OCI-LY7 (cell line): ENCODE measurements at regions not wholly inside any gene's neighbourhood (a gene's known extent, or its start where the extent isn't known, plus 50 kb on each side); places are given as distances from the start of the nearest gene placed in this dataset.
"Not testable (repeated sequence)": the region's sequence is repeated elsewhere in the genome, so short reads cannot be mapped to it uniquely, and the experiment has no call there.

Source experiments
- BruUV-seq: library from RNA; stranded (reverse); fragments of 400-500 nt; replicated peaks from 2 replicates; lab custom pipeline; 2021; lab: Mats Ljungman, UMichigan
- CTCF ChIA-PET: fragments of 300-600 bp; sonication (Branson Sonifier 250); formaldehyde crosslinking; loops from one replicate; lab custom pipeline; 2022; ENCODE audit warnings: antibody characterized with exemption; ENCODE audit not compliant: unreplicated experiment; lab: Charles Lee
- POLR2A ChIA-PET: fragments of 300-600 bp; sonication (Branson Sonifier 250); formaldehyde crosslinking; loops from one replicate; lab custom pipeline; 2022; ENCODE audit warnings: antibody characterized with exemption; lab: Charles Lee
- DNase-seq: peaks from one replicate; pipeline ENCODE4 v3.0.0-alpha.2; 2015; ENCODE audit warnings: low spot score
- H2AFZ ChIP-seq: fragments of 200-600 bp; sonication (generic), shearing (Covaris generic); 2 replicates; pipeline ENCODE4 v1.6.1; 2014; ENCODE audit warnings: mild to moderate bottlenecking, antibody characterized with exemption, low read length, moderate library complexity
- H3K27ac ChIP-seq: fragments of 200-600 bp; sonication (generic); 2 replicates; pipeline ENCODE4 v1.5.1; 2014; ENCODE audit warnings: mixed run types, low read depth, mild to moderate bottlenecking, moderate library complexity, low read length, inconsistent platforms; ENCODE audit not compliant: poor library complexity, severe bottlenecking
- H3K36me3 ChIP-seq: fragments of 200-600 bp; sonication (generic); 2 replicates; pipeline ENCODE4 v1.6.1; 2014; ENCODE audit warnings: mild to moderate bottlenecking, antibody characterized with exemption, low read length, moderate library complexity, mixed read lengths; ENCODE audit not compliant: insufficient read depth
- H3K4me1 ChIP-seq: fragments of 200-600 bp; sonication (generic); 2 replicates; pipeline ENCODE4 v1.5.1; 2014; ENCODE audit warnings: mild to moderate bottlenecking, low read length; ENCODE audit not compliant: insufficient read depth, poor library complexity, severe bottlenecking
- H3K4me2 ChIP-seq: fragments of 200-600 bp; sonication (generic); 2 replicates; pipeline ENCODE4 v1.6.1; 2014; ENCODE audit warnings: mild to moderate bottlenecking, low read length
- H3K4me3 ChIP-seq: fragments of 200-600 bp; sonication (generic); 2 replicates; pipeline ENCODE4 v1.5.1; 2014; ENCODE audit warnings: mild to moderate bottlenecking, low read depth, low read length; ENCODE audit not compliant: poor library complexity, severe bottlenecking
- H3K79me2 ChIP-seq: fragments of 200-600 bp; sonication (generic); 2 replicates; pipeline ENCODE4 v1.6.1; 2016; ENCODE audit warnings: low read depth, mild to moderate bottlenecking, low read length, moderate library complexity, mixed read lengths; ENCODE audit not compliant: insufficient read depth
- H3K9me2 ChIP-seq: fragments of 200-600 bp; sonication (generic); 2 replicates; pipeline ENCODE4 v1.6.1; 2016; ENCODE audit warnings: mild to moderate bottlenecking, low read length, mixed read lengths; ENCODE audit not compliant: insufficient read depth
- H3K9me3 ChIP-seq: fragments of 200-600 bp; sonication (generic); 2 replicates; pipeline ENCODE4 v1.6.1; 2014; ENCODE audit warnings: mild to moderate bottlenecking, mixed run types, low read length, mixed read lengths
- H4K20me1 ChIP-seq: fragments of 200-600 bp; sonication (generic); 2 replicates; pipeline ENCODE4 v1.6.1; 2014; ENCODE audit warnings: mild to moderate bottlenecking, antibody characterized with exemption, low read length, moderate library complexity, mixed read lengths; ENCODE audit not compliant: insufficient read depth
- EZH2phosphoT487 ChIP-seq: fragments of 200-600 bp; sonication (generic); IDR thresholded peaks from 2 replicates; pipeline ENCODE4 v1.6.1; 2018; ENCODE audit warnings: low read depth, borderline replicate concordance, mild to moderate bottlenecking, mixed run types, antibody characterized with exemption, low read length, moderate library complexity, mixed read lengths
- intact Hi-C: fragments of 100-400 bp; cut with micrococcal nuclease; formaldehyde crosslinking; loops from one replicate; pipeline ENCODE4 v1.10.0; 2022; ENCODE audit not compliant: unreplicated experiment
- TF ChIP-seq, protein P1 (sequence below): fragments of 200-600 bp; sonication (generic); conservative IDR thresholded peaks from 2 replicates; pipeline ENCODE4 v1.5.1; 2014; ENCODE audit warnings: mild to moderate bottlenecking, antibody characterized with exemption, low read length, moderate library complexity, mixed read lengths

DNA sequence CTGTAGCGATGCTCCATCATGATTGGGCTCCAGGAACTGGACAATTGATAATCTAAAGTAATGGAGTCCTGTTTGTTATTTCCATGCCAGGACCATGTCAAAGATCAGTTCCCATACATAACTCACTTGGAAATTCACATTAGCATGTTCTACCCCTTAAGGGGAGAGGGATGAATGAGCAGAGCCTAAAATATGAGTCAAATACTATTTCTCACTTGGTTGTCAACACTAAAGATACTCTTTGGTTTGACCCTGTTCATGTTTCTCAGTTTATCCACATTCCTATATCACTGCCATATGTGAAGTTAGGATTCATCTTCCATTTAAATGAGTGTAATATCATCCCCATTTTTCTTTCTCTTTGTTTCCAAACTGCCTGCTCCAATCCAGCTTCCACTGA lies 321.6 kb upstream of the PAPPA start:
- no TSS peak for BruUV-seq
- CTCF ChIA-PET, result no interaction called here
- H3K4me3 ChIP-seq, result no peak overlapping the region
- no peak overlapping the region for H3K27ac ChIP-seq
- no peaks in the 10 kb centered on the region for H3K79me2 ChIP-seq
- H4K20me1 ChIP-seq, result no peaks in the 10 kb centered on the region
- no peaks in the 10 kb centered on the region for H3K9me3 ChIP-seq
- DNase-seq, result no peak
- intact Hi-C loops, result no loop called here
- no peak overlapping the region for H2AFZ ChIP-seq
- TF ChIP-seq, protein P1, sequence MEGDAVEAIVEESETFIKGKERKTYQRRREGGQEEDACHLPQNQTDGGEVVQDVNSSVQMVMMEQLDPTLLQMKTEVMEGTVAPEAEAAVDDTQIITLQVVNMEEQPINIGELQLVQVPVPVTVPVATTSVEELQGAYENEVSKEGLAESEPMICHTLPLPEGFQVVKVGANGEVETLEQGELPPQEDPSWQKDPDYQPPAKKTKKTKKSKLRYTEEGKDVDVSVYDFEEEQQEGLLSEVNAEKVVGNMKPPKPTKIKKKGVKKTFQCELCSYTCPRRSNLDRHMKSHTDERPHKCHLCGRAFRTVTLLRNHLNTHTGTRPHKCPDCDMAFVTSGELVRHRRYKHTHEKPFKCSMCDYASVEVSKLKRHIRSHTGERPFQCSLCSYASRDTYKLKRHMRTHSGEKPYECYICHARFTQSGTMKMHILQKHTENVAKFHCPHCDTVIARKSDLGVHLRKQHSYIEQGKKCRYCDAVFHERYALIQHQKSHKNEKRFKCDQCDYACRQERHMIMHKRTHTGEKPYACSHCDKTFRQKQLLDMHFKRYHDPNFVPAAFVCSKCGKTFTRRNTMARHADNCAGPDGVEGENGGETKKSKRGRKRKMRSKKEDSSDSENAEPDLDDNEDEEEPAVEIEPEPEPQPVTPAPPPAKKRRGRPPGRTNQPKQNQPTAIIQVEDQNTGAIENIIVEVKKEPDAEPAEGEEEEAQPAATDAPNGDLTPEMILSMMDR, result no peak
- no peak for TF ChIP-seq EZH2phosphoT487
- H3K4me1 ChIP-seq, result no peaks in the 10 kb centered on the region
- no peaks in the 10 kb centered on the region for H3K9me2 ChIP-seq
- H3K36me3 ChIP-seq, result no peaks in the 10 kb centered on the region
- H3K4me2 ChIP-seq, result no peak overlapping the region
- POLR2A ChIA-PET, result no interaction called here

DNA sequence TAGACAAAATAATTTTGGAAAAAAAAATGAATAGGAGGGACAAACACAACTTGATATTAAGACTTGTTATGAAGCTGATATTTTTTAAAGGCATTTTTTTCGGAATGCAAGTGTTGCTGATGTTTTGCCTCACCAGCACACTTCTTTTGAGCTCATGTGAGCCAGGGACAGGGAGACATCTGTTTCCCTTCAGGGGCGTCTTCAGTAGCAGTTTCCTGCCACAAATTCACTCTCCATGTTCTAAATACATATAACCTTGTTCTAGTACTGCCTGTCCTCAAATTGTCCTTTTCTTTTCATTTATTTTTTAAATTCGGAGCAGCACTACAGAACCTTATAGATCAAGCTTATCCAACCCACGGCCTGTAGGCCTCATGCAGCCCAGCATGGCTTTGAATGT lies 316.0 kb upstream of the PAPPA start:
- no TSS peak for BruUV-seq
- CTCF ChIA-PET, result no interaction called here

DNA sequence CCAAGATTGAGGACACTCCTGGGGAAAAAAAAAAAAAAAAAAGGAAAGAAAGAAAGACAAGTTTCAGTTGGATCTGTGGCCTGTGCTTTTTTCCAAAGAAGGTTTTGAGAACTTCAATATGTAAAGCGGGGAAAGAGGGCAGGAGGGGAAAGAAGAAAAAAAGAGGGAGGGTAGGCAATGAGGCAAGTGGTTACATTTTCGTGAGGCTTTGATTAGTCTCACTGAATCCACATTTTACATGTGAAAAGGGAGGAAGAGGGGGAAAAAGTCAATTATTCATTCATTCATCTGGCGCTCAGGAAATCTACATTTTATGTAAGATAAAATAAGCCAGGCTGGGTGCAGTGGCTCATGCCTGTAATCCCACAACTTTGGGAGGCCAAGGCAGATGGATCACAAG lies 315.2 kb upstream of the PAPPA start:
- H3K9me2 ChIP-seq, result no peaks in the 10 kb centered on the region
- no TSS peak for BruUV-seq
- no peak overlapping the region for H3K4me3 ChIP-seq
- ChIA-PET POLR2A (interaction anchor here (0.7 kb wide), 1 partner anchor 403 kb away, joined by 3 read pairs; no protein-coding TSS in a partner anchor), CTCF (no interaction called here)
- no peaks in the 10 kb centered on the region for H3K79me2 ChIP-seq
- H3K9me3 ChIP-seq, result no peaks in the 10 kb centered on the region
- H2AFZ ChIP-seq, result no peak overlapping the region
- no peaks in the 10 kb centered on the region for H3K36me3 ChIP-seq
- no peak overlapping the region for H3K27ac ChIP-seq
- no peaks in the 10 kb centered on the region for H3K4me1 ChIP-seq
- intact Hi-C loops, result no loop called here
- no peak overlapping the region for H3K4me2 ChIP-seq
- H4K20me1 ChIP-seq, result no peaks in the 10 kb centered on the region
- no peak for TF ChIP-seq EZH2phosphoT487
- TF ChIP-seq, protein P1, result no peak
- no peak for DNase-seq

More for the DNA sequence above, 316.0 kb upstream of the PAPPA start:
- Histone ChIP-seq H4K20me1 (no peaks in the 10 kb centered on the region), H3K9me3 (no peaks in the 10 kb centered on the region), H2AFZ (no peak overlapping the region), H3K4me2 (no peak overlapping the region), H3K4me3 (no peak overlapping the region), H3K9me2 (no peaks in the 10 kb centered on the region), H3K36me3 (no peaks in the 10 kb centered on the region), H3K79me2 (no peaks in the 10 kb centered on the region), H3K27ac (no peak overlapping the region), H3K4me1 (no peaks in the 10 kb centered on the region)
- TF ChIP-seq, protein P1, result no peak
- TF ChIP-seq EZH2phosphoT487, result no peak
- DNase-seq, result no peak
- intact Hi-C loops, result no loop called here
- POLR2A ChIA-PET, result interaction anchor here (0.7 to 1.2 kb wide), 2 partner anchors 12 to 127 kb away, joined by 3 read pairs; no protein-coding TSS in a partner anchor

DNA sequence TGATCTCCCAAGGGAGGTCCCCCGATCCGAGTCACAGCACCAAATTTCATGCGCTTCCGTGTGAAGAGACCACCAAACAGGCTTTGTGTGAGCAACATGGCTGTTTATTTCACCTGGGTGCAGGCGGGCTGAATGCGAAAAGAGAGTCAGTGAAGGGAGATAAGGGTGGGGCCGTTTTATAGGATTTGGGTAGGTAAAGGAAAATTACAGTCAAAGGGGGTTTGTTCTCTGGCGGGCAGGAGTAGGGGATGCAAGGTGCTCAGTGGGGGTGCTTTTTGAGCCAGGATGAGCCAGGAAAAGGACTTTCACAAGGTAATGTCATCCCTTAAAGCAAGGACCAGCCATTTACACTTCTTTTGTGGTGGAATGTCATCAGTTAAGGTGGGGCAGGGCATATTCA lies 309.2 kb upstream of the PAPPA start:
- POLR2A ChIA-PET, H3K9me2 ChIP-seq, H3K9me3 ChIP-seq, H3K36me3 ChIP-seq, H3K4me1 ChIP-seq, CTCF ChIA-PET, intact Hi-C loops, H3K79me2 ChIP-seq, H4K20me1 ChIP-seq, H3K4me2 ChIP-seq, H3K4me3 ChIP-seq, DNase-seq, H2AFZ ChIP-seq, H3K27ac ChIP-seq, BruUV-seq: not testable (repeated sequence)
